Stimulated activated CD8-positive, alpha-beta memory T cell treated with anti-CD3 and anti-CD28 coated beads, Interleukin-15, amount 100 ng/mL, for 24 hours (primary cell): ENCODE measurements at regions not wholly inside any gene's neighbourhood (a gene's known extent, or its start where the extent isn't known, plus 50 kb on each side); places are given as distances from the start of the nearest gene placed in this dataset.
"Not testable (repeated sequence)": the region's sequence is repeated elsewhere in the genome, so short reads cannot be mapped to it uniquely, and the experiment has no call there.

Experiments
- DNase-seq: peaks from one replicate; pipeline ENCODE4 v3.0.0-alpha.2; 2020; ENCODE audit warnings: low read depth

DNA sequence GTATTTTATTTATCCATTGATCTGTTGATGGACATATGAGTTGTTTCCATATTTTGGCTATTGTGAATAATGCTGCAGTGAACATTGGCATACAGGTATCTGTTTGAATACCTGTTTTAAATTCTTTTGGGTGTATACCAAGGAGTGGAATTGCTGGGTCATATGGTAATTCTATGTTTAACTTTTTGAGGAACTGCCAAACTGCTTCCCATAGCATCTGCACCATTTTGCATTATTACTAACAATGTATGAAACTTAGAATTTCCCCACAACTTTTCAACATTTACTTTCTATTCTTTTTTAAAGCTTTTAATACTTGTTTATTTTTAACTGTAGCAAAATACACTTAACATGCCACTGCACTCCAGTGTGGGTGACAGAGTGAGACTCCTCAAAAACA is 57.0 kb upstream of the MSN start:
- DNase-seq: no peak

- DNase-seq: no peak
These were observed 57.4 kb upstream of the MSN start for GRCh38 chrX:65610040-65610439.

GRCh38 chrX:65609237-65609636 is 58.2 kb upstream of the MSN start:
- DNase-seq: no peak

DNA sequence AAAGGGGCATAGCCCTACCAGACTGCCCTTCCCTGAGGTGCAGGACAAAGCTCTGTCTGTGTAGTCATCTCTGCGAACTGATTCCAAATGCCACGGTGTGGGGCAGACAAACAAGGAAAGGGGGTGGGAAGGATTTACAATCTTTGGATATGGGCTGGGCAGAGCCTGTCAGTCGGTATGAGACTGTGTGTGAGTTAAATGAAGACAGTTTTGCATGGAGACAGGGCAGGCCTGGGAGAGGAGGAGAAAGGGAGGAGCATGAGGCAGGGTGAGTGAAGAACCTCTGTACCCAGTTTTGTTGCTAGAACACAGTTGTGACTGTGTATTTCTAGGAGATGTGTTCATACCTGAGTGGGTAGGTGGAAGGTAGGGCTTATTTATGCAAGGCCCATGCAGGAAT is 59.4 kb upstream of the MSN start:
- DNase-seq: no peak

DNA sequence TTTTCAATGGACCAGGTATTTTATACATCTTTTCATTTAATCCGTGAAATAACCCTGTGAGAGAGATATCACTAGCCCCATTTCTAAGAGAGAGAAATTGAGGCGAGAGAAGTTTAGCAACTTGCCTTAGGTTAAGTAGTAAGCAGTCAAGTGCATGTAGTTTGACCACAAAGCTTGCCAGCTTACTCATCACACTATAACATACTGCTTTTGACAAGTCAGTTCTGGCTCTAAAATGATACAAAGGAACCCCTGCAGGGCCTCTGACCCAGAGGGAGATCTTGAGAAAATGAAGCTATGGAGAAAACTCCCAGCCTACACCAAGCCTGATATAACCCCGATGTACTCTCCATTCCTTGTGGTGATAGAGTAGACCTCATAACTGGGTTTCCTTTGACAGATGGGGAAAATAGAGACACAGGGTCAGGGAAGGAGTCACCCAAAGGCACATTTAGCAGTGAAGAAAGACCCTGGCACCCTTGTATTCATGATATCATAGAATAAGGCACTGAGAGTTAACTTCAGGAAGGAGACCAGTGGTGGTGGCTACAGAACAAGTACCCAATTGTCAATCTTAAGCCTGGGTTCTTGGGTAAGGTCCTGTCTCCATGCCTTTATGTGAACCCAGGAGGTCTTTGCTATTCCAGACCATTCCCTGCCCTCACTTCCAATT is 60.2 kb upstream of the MSN start:
- no peak for DNase-seq

- DNase-seq: no peak
These were observed 65.3 kb upstream of the MSN start for GRCh38 chrX:65602221-65602560.

- DNase-seq: no peak
These were observed 65.8 kb upstream of the MSN start for GRCh38 chrX:65601530-65602220.

DNA sequence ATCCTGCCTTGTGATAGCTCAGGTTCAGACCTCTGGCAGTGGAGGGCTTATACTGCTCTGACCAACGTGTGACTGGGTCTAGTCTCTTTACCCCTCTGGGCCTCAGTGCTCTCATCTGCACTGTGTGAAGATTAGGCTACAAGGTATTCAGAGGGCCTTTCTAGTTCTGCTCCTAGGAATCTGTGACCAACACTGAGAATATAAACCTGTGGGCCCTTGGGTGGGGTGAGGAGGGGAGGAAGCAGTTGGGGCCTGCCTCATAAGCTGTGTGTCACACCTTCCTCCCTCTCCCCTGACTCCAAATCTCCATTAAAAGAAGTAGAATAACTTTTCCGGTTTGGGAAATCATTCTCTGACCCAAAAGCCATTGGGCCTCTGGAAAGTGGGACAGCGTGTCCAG is 66.3 kb upstream of the MSN start:
- DNase-seq: no peak

DNA sequence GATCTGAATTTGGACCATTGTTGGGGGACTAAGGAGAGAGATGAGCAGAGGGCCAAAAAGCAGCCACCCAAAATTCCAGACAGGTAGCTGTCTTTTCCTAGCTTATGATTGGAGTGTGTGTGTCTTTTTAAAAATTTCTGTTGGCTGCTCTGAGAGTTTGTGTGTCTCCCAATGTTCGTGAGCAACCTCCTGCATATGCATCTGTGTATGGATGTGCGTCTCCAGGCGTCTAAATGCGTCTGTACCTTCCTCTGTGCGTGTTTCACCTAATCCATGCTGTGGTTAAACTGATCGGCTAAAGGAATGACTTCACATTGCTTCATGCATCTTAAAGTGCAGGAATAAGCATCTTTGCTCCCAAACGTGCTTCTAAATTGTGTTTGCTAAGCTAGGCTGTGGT is 65.5 kb upstream of the LAS1L start:
- DNase-seq: no peak

GRCh38 chrX:65598559-65599147 is 64.1 kb upstream of the LAS1L start:
- no peak for DNase-seq

DNA sequence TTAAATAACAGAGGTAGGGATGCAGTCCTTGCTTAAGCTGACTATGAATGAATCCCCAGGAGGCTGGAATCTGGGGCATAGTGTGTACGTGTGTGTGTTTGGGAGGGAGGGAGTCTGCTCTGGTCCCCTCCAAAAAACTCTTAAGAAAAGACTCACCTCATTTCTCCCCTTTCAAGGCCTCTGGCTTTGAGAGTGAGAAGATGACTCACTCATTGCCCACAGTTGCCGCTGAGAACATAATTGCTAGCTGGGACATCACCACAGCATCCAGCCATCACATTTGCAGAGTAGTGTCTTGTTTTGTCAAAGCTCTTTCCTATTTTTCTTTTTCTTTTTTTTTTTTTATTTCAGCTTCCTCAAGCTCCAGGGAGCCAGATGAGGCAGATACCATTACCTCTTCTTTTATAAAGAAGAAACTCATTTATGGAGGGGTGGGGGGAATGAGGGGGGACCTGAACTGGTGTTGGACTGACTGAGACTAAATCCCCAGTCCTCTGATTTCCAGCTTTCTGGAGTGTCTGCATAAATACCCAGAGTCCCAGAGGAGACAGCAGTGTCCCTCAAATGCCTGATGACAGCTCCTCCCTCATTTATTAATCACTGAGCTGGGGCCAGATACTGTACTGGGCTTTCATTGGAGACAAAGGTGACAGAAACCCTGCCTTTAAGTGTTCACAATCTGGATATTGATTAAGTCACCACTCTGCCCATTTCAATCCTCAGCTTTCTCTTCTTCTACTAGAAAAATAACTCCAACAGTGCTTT is 61.9 kb upstream of the LAS1L start:
- no peak for DNase-seq

DNA sequence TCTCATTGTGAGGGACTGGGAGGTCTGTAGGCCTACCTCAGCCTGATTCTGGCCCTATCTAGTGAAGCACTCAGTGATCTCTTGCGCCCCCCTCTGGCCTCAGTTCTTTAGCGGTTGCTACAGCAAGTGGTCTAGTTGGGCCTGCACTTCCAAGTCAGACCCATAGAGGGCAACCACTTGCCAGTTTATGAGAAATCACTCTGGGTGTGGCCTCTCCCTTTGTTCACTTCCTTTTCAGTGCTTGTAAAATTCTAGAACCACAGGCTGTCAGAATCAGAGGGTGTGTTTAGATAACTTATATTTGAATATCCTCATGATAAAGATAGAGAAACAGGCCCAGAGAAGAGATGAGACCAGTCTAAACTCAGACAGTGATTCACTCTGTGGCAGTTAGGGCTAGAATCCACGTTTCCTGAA is 60.9 kb upstream of the LAS1L start:
- peak; percentile 66 for DNase-seq

- DNase-seq: no peak
These were observed 56.6 kb upstream of the LAS1L start for GRCh38 chrX:65591206-65591605.

DNA sequence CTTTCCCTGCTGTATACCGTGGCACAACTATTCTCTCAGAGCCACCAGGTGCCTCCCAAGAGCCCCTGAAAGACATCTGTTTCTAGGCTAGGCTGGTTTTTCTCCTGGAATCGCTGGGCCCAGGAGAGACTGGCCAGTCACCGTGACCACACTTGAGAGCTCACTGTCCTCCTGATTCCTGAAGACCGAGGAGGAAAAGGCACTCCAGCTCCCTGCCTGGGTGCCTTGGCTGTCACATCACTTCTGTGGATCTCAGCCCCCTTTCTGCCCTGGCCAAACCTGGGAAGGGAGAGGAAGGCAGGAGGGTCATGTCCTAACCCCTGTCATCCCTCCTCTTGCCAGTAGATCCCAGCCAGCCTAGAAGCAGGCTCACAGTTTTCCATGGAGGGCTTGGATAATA is 54.7 kb upstream of the LAS1L start:
- DNase-seq: no peak

DNA sequence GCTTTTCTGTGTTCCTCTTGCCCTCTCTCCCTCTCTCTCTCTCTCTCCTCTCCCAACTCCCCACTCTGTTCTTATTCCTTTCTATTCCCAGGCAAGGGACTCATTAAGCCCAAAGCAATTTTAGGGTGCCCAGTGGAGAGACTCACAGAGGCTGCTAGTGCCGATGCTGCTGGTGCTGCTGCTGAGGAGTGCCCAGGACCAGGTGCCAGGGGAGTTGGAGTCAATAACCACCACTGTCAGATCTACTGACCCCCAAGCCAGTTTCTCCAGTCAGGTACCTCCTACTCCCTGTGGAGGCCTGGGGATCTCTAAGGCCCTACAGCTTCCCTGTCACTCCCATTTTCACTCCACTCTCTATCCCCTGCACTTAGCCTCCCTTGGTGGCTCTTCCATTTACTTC is 54.2 kb upstream of the LAS1L start:
- no peak for DNase-seq

DNA sequence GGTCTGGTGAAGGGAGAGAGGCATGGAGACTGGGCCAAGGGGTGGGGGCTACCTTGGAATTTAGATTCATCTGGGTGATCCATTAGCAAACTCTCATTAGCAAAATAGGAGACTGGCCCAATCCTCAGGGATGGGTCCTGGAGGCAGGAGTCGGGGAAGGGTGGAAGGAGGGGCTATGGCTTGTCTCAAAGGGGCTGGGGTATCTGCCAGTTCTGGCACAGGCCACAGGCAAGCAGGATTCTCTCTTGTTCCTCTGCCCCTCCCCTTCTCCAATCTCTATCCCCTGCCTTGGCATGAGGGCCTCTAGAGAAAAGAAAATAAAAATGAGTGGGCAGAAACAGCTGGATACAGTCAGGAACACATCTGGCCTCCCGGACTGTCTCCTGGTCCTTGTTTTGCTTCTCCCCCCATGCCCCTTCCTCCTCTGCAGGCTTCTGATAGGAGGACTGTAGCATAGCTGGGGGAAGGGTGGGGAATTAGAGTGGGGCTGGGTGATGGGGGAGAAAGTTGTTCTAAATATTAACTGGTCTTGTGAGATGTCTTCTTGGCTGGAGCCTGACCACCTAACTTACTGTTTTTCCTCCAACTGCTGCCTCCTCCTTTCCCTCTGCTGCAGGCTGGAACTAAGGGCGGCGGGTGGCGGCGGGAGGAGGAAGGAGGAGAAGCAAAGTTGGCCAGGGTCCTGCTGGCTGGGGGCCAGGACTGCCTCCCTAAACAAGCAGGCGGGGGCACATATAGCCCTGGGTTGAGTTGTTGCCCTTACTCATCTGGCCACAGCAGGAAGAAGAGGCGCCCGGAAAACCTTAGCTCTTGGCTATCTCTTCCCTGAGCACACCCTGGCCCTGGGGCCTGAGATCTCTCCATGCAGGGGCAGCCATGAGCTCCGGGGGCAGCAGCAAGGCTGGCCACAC is 53.3 kb upstream of the LAS1L start:
- no peak for DNase-seq

- no peak for DNase-seq
These were observed 51.9 kb upstream of the LAS1L start for GRCh38 chrX:65586491-65586890.

- DNase-seq: not testable (repeated sequence)
These were observed 50.6 kb upstream of the LAS1L start for GRCh38 chrX:65585226-65585625.
